ENCODE measurements at regions not wholly inside any gene's neighbourhood (a gene's known extent, or its start where the extent isn't known, plus 50 kb on each side); places are given as distances from the start of the nearest gene placed in this dataset.
A peak's percentile ranks its signal among the peaks of the same experiment; 100 is the strongest.

GRCh38 chr3:30083315-30083714 lies 523.1 kb upstream of the TGFBR2 start:
- TF ChIP-seq CTCF (conservative IDR thresholded peaks at IDR 0.05): no peak
- H3K9me3 Mint-ChIP-seq: peaks cover 6% of the 10 kb centered on the region
- H3K27me3 Mint-ChIP-seq (ENCODE audit: insufficient read depth): peaks cover 26% of the 10 kb centered on the region
- H3K27ac ChIP-seq (ENCODE audit: low read depth, low read length): no peak overlapping the region
- peaks cover 55% of the 10 kb centered on the region for H3K4me1 Mint-ChIP-seq
- DNase-seq: no peak
- 75 to 91% methylated on average over 3 to 4 of the region's 4 CpGs for WGBS, 2 experiments (ENCODE audit: insufficient coverage in 1 of 2, insufficient read length in 1 of 2)
- H3K36me3 ChIP-seq (ENCODE audit: control insufficient read depth, insufficient read depth, low read length): no peaks in the 10 kb centered on the region
- no peak overlapping the region for H3K4me3 Mint-ChIP-seq
- H3K36me3 Mint-ChIP-seq (ENCODE audit: low read depth): no peaks in the 10 kb centered on the region
- H3K9ac ChIP-seq (ENCODE audit: extremely low read depth, low read length, poor library complexity, severe bottlenecking): no peak overlapping the region
- no peak overlapping the region for H3K27ac Mint-ChIP-seq
- H3K4me3 ChIP-seq (ENCODE audit: low read length): no peak overlapping the region
- H3K4me1 ChIP-seq (ENCODE audit: control insufficient read depth, insufficient read depth, low read length): peaks cover 6% of the 10 kb centered on the region
- H3K27me3 ChIP-seq (ENCODE audit: control insufficient read depth, insufficient read depth, low read length, poor library complexity, severe bottlenecking): peaks cover 24% of the 10 kb centered on the region
- H3K9me3 ChIP-seq (ENCODE audit: control insufficient read depth, low read length): no peaks in the 10 kb centered on the region

GRCh38 chr3:30084316-30084715 lies 522.1 kb upstream of the TGFBR2 start:
- no peaks in the 10 kb centered on the region for H3K36me3 Mint-ChIP-seq (ENCODE audit: low read depth)
- peaks cover 6% of the 10 kb centered on the region for H3K9me3 Mint-ChIP-seq
- TF ChIP-seq CTCF (conservative IDR thresholded peaks at IDR 0.05): no peak
- 54 to 68% methylated on average over 3 to 5 of the region's 5 CpGs for WGBS, 2 experiments (ENCODE audit: insufficient coverage in 1 of 2, insufficient read length in 1 of 2)
- H3K27me3 Mint-ChIP-seq (ENCODE audit: insufficient read depth): peaks cover 26% of the 10 kb centered on the region
- Histone ChIP-seq H3K36me3 (ENCODE audit: control insufficient read depth, insufficient read depth, low read length) (no peaks in the 10 kb centered on the region), H3K4me1 (ENCODE audit: control insufficient read depth, insufficient read depth, low read length) (peaks cover 6% of the 10 kb centered on the region), H3K27me3 (ENCODE audit: control insufficient read depth, insufficient read depth, low read length, poor library complexity, severe bottlenecking) (peaks cover 24% of the 10 kb centered on the region), H3K9me3 (ENCODE audit: control insufficient read depth, low read length) (no peaks in the 10 kb centered on the region), H3K4me3 (ENCODE audit: low read length) (no peak overlapping the region), H3K9ac (ENCODE audit: extremely low read depth, low read length, poor library complexity, severe bottlenecking) (no peak overlapping the region), H3K27ac (ENCODE audit: low read depth, low read length) (no peak overlapping the region)
- no peak for DNase-seq
- peaks cover 48% of the 10 kb centered on the region for H3K4me1 Mint-ChIP-seq
- H3K4me3 Mint-ChIP-seq: peak overlapping the region; percentile 42
- H3K27ac Mint-ChIP-seq: no peak overlapping the region

- Histone ChIP-seq H3K9me3 (ENCODE audit: control insufficient read depth, low read length) (no peaks in the 10 kb centered on the region), H3K27ac (ENCODE audit: low read depth, low read length) (no peak overlapping the region), H3K9ac (ENCODE audit: extremely low read depth, low read length, poor library complexity, severe bottlenecking) (no peak overlapping the region), H3K4me1 (ENCODE audit: control insufficient read depth, insufficient read depth, low read length) (peaks cover 6% of the 10 kb centered on the region), H3K4me3 (ENCODE audit: low read length) (peak overlapping the region; percentile 66), H3K36me3 (ENCODE audit: control insufficient read depth, insufficient read depth, low read length) (no peaks in the 10 kb centered on the region), H3K27me3 (ENCODE audit: control insufficient read depth, insufficient read depth, low read length, poor library complexity, severe bottlenecking) (peaks cover 24% of the 10 kb centered on the region)
- peaks cover 26% of the 10 kb centered on the region for H3K27me3 Mint-ChIP-seq (ENCODE audit: insufficient read depth)
- peak; percentile 21 for TF ChIP-seq CTCF (conservative IDR thresholded peaks at IDR 0.05)
- H3K27ac Mint-ChIP-seq: peak overlapping the region; percentile 67
- WGBS, 2 experiments (ENCODE audit: insufficient coverage in 1 of 2, insufficient read length in 1 of 2): 2% methylated on average over 3 of the region's 3 CpGs; no CpG with 5 or more reads in 1 of the 2 experiments
- no peaks in the 10 kb centered on the region for H3K36me3 Mint-ChIP-seq (ENCODE audit: low read depth)
- H3K9me3 Mint-ChIP-seq: peaks cover 6% of the 10 kb centered on the region
- H3K4me1 Mint-ChIP-seq: peaks cover 48% of the 10 kb centered on the region
- DNase-seq: peak; percentile 88
- H3K4me3 Mint-ChIP-seq: peak overlapping the region; percentile 42
These were observed 521.4 kb upstream of the TGFBR2 start for GRCh38 chr3:30084971-30085403.

Data from endodermal cell (in vitro differentiated cells).